OCI-LY7 (cell line): ENCODE measurements at regions not wholly inside any gene's neighbourhood (a gene's known extent, or its start where the extent isn't known, plus 50 kb on each side); places are given as distances from the start of the nearest gene placed in this dataset.

Experiments used
- CTCF ChIP-seq: fragments of 200-600 bp; sonication (generic); conservative IDR thresholded peaks from 2 replicates; pipeline ENCODE4 v1.5.1; 2014; ENCODE audit warnings: mild to moderate bottlenecking, antibody characterized with exemption, low read length, moderate library complexity, mixed read lengths
- EZH2phosphoT487 ChIP-seq: fragments of 200-600 bp; sonication (generic); IDR thresholded peaks from 2 replicates; pipeline ENCODE4 v1.6.1; 2018; ENCODE audit warnings: low read depth, borderline replicate concordance, mild to moderate bottlenecking, mixed run types, antibody characterized with exemption, low read length, moderate library complexity, mixed read lengths

DNA sequence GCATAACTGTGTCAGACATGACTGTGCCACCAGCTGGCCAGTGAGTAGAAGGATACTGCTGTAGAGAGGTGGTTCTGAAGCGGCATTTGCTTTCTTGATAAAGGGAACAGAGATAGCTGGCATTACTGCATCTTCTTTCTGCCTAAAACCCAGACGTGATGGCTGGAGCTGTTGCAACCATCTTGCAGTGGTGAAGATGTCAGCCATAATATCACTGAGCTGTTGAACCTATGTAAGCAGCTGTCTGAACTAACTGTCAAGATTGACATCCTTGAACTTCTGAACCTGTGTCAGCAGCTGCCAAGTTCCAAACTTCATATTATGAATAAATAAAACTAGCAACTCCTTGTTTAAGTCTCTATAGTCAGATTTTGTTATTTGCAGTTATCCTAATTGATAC lies 88.9 kb upstream of the LNX1 start:
- no peak for TF ChIP-seq CTCF
- no peak for TF ChIP-seq EZH2phosphoT487
